ENCODE measurements at regions not wholly inside any gene's neighbourhood (a gene's known extent, or its start where the extent isn't known, plus 50 kb on each side); places are given as distances from the start of the nearest gene placed in this dataset.

DNA sequence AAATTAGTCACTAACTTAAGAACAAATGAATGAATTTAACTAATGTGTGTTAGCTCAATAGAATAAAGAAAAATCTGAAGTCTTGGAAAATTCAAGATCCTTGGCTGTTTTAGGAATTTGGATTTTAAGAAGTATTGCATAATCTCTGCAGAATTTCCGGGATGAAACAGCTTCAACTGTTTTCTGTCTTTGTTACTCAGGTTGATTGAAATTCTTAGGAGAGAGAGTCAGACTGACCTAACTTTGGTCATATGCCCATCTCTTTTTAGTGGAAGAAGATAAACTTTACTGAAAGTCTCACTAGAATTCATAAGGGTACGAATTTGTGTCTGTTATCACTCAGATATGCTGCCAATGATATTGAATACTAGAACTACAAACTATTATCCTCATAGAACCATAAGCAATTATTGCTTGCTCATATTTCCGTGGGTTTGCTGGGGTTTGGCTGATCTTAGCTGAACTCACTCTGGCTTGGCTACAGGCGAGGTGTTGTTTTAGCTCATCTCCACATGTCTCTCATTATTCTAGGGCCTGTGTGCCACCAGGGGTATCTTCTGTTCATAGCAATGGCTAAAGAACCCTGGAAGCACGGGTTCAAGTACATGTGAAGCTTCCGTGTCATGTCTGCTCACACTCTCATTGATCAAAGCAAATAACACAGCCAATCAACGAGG, 257.4 kb upstream of the NOVA1 start:
- DNase-seq, result no peak

DNA sequence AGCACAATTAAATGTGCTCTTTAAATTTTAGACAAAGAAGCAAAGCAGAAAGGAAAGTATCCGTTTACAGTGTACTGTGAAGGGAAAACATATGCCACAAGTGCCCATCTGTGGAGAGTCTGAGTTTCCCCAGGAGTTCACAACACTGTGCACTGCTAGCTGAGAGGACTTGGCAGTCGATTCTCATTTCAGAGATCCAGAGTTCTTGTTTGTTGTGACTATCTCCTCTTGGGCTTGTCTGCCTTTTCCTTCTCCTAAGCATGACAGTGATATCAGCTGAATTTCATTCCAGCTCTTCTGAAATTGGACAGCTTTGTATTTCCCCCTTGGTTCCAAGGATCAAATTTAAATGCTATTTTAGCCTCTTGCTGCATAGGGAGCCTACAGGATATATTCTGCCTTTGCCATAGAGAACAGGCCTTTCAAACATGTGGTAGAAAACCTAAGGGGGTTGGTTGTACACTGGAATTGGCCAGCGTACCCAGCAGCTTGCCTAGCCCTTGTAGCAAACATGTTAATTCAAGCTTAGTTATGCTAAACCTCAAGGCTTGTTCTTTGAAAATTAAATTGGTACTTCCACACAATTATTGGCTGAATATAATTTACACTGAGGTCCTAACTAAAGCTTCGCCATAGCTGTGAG, 259.2 kb upstream of the NOVA1 start:
- no peak for DNase-seq

DNA sequence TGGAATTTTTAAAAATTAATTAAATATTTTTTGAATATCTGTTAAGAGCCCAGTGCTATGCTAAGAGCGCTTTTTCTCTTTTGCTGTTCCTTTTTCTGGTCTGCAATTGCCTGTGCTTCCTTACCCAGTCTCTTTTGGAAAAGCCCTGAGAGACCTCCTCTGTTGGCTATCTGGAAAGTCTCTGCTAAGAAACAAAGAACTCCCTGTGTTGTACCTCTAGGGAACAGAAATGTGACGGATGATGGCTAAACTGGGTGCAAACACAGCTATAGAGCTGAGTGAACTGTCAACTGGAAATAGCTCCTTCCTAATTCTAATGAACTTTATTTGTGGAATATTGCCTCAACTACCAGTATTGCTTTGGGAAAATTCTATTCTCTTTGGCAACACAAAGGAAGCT, 261.6 kb upstream of the NOVA1 start:
- DNase-seq, result no peak

DNA sequence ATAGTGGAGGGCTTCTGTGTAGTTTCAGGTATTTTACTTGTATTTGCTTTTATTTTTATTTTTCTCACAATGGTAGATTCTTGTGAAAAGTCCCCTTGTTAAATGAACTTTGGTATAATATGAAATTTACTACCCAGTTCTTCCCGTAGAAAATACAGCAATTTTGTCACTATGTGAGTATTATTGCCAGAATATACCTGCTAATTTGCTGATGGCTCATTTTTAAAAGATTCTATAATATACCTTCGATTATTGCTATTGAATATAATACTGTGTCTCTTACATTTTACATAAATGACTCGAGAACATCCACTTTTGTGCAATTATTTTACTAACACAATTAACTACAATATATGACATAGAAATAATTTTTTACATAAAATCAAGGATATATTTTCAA, 262.3 kb upstream of the NOVA1 start:
- DNase-seq, result no peak

DNA sequence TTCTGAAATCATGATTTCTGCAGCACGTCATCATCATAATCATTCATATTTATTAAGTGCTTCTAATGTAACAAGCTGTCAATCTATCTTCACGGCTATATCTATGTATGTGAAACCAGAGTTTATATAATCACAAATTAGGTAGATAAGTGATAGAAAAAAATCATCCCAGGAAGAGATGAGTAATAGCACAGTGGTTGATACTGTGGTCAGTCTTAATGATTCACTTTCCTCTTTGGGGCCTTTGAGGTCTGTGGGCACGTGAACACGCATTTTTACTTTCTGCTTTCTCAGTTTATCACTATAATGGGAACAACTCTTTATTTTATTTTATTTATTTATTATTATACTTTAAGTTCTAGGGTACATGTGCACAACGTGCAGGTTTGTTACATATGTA, 265.9 kb upstream of the NOVA1 start:
- DNase-seq, result no peak

DNA sequence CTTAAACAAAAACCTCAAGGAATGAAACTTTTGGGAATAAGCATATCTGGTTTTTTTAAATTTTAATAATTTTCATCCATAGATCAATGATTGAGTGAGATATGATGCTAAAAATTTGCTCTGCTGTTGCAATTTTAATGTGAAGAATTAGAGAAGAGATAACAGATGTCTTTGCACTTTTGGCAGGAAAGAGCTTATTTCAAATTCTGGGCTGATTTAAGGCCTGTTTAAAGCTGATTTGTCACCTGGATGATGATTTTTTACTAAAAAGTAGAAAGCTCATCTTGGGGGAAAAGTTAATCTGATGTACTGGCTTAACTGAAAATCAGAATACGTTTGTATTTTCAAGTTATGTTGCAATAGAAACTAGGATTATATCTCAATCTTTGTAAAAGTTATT, 268.9 kb upstream of the NOVA1 start:
- no peak for DNase-seq

DNA sequence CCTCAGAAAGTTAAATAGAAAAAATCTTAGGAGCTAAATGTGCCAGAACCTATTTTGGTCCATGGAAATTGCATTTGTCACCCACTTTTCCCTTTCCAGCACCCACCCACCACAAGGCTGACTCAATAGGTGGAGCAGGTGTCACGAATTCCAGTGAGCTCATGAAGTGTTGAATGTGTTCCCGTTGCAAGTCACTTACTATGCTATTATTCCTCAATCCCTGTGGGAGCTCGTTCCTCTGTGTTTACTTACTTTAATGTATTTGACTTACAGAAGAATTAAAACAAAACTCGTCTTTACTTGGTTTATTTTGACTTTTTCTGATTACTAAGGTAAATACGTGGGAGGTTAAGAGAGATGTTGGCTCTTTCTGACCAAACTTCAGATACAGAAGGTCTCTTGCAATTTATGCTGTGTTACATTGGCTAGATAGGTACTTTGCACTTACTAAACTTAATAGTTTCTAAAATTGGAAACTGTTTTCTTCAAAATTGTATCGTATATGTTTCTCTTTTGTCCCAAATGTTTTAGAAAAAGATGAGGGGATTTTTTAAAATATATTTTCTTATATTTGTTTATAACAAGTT, 269.4 kb upstream of the NOVA1 start:
- DNase-seq, result no peak

DNA sequence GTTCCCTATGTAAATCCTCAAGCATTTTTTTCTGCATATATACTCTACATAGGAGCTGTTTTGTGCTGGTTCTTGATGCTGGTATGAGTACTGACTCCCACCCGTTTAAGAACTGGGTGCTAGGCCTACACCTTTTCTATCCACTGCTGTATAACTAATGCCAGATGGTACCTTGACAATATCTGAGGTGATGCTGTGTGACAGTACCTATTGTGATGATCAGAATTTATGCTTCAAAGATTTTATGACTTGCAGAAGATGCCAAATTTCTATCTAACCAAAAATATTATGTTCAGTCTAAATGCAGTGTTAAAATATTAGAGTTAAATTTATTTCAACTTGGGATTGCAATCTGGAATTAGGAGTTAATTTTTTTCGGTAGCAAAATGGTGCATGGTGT, 272.3 kb upstream of the NOVA1 start:
- DNase-seq, result no peak

DNA sequence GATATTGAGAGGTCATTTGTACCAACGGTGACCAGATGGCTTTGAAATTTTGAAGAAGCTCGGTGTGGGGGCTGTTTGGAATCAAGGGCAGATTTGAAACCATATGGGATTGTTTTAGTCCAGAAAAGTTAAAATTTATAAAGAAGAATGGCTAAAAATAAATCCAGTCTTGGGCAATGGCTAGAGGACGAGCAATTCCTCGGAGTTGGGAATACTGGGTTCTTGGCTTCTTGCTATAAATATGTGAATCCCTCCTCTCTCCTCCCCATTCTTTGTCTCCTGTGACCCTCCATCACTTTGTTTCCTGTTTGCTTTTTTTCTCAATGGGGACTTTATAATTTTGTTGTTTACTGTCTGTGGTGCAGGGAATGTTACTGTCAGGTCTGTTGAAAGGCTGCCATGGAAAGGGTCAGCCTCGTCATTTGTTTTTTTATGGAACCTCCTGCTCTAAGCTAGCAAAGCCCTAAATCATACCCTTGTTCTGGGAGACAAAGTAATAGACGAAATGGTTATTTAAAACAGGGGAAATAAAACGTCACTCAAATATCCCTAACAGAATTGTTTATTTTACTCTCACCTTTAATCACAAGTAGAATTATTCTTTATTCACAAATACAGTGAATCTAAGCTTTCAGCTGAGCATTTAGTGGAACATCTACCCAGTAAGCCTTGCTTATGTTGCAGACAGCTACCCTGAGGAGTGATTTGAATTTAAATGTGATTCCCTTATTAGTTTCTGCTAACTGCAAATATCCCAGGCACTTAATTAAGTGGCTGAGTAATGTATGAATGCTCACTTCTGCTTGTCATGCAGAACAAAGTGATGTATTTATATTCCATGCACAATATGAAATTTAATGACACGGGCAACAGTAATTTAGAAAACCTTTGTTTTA, 273.1 kb upstream of the NOVA1 start:
- DNase-seq, result no peak

DNA sequence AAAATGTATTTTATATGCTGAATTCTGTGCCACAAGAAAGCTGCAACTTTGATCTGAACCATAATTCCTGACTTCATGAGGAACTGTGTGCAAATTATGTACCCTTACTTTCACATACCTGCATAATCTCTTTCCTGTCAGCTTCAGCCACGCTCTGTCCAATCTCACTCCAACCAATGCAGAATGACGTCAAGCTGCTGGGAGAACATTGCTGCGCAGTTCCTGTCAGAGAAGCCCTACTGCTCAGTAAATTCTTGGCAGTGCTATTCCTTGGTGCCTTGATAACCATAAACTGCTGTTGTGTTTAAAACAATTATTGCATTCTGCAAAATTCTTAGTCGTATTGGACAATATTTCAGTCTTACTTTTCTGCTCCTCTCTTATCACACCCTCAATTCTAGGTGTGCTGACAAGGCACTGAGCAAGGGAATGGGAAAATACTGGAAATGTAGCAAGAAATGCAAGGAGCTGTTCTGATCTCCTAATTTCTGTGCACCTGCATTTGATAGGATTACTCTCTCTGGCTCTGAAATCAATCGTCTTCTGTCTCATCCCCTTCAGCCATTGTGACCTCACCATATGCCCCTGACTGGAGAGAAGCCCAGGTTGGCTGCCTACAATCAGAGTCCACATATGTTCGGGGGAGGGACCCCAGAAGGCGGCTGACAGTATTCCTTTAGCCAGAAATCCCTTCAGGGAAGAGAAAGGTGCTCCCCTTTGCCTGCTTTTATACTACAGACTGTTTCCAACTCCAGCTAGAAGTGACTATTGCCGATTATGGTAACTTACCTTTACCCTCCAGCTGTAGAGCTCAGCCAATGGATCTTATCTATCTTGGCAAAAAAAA, 274.9 kb upstream of the NOVA1 start:
- DNase-seq, result no peak

DNA sequence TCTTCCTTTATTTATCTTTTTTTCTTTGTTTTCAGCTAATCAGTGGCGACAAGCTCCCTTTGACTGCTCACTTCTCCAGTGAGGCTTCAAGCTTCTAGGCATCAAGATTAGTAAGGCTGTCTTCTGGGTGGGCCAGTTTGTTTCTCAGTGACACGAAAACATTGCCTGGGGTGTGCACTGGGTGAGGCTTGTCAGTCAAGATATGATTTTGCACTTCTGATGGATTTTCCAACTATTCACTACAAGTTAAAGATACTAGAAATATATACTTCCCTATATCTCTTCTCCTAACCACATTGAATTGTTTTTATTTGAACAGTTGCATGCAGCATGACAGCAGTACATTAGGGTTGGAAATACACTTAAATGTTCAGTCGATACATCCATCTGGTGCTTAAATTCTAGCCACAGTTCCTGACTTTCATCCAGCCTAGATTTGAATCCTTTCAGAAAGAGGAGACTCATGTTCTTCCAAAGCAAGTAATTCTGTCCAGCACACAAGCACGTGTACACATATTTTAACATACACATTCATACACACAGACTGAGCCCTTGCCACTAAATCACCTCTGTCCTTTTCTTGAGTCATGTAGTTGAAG, 275.6 kb upstream of the NOVA1 start:
- DNase-seq, result no peak

DNA sequence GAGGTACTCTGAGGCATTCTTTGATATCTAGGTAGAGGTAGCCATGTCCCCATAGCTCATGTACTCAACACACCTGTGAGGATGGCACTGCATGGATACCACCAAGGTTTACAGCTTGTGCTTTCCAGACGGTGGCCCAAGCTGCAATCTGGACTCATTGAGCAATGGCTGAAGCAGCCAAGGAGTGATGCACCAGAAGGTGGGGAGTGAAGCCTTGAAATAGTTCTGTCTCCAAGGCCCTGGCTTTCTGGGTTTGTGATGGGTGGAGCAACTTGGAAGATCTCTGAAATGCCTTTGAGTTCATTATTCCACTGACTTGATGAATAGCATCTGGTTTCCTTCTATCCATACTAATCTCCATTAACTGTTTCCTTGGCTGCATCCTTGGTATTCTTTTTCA, 290.0 kb upstream of the NOVA1 start:
- DNase-seq, result no peak

DNA sequence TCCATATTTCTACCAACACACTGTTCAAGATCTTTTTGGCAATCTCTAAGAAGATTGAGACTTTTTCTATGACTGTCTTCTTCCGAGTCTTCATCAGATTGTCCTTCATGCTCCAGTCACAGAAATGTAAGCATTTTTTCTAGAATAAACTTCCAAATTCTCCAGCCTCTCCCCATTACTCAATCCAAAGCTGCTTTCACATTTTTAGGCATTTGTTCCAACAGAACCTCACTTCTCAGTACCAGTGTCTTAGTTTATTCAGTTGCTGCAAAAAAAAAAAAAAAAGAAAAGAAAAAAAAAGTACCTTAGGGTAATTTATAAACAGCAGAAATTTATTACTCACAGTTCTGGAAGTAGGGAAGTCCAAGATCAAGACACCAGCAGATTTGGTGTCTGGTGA, 290.8 kb upstream of the NOVA1 start:
- DNase-seq, result no peak

DNA sequence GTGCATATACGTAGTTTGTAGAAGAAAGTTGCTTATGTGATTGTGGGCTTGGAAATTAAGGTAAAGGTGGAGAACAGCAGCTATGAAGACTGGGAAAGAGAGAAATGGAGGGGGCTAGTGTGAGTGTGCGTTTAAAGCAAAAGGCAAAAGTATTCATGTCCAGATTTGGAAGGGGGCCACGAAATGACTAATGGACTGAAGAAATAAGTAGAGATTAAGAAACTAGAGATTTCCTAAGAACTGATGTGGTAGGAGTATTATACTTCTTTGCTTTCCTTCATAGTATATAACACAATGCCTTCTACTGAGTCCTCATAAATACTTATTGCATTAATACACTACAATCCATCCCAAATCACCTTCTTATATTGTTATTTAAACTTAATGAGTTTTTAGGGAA, 298.6 kb upstream of the NOVA1 start:
- no peak for DNase-seq

DNA sequence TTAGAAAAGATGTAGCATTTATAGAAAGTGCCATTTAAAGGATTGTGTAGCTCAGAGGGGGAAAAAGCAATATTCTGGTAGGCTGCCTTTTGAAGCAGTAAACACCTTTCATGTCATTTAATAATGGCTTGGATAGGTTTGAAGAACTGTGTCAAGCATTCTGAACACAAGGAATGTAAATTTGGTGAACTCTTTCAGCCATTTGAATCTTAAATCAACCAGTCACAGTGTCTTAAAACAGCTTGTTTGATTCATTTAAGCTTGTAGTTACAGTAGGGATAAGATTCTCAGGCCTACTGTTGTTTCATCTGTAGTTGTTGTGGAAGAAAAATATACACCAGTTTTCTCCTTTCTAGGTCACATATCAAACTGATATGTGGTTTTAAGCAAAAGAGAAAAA, 299.4 kb upstream of the NOVA1 start:
- peak; percentile 54 for DNase-seq

DNA sequence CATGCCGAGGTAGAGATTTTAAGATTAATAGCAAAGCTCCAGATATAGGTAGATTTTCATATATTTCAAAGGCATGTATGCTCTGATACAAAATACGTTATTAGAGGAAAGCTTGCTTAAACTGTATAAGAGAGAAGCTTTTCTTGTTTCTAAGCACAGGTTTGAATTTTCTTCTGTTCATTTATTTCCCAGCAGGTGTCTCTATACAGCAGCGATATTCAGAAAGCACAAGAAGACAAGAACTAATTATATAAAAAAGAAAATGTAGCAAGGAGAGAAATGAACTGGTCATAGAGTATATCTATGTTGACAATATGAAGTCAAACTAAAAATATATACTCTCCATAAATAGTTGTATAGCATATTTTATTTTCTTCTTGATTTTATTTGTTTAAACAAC, 307.4 kb upstream of the NOVA1 start:
- no peak for DNase-seq

DNA sequence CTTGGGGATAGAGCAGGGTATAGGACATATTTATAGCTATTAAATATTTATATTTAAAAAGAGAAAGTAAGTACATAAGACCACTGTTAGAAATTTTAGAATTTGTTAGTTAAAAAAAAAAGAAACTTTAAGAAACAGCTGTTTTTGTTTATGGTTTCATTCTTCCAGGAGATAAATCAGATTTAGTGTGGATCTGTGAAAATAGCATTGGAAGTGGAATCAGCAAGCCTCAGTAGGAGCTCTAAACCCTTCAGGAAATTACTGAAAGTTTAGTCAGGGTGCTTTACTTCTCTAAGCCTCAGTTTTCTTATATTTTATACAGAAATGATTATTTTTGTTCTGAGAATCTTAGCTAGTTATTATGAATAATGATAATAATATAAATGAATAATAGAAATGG, 316.0 kb upstream of the NOVA1 start:
- DNase-seq, result no peak

DNA sequence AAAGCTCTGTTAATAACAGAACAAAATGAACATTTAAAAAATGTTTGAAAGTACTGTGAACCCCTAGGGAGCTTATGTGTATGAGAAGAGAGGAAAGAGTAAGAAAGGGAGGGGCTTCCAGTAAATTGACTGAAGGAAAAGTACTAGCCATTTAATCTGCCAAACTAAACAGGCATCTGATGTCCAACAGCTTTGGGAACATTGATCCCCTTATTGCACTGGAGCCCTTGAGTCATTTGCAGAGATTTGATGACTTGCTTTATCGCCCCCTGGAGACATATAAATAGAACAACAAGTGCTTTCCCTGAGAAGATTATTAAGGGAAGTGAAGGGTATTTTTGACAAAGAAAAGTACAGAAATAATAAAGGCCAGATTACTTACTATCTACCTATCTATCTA, 319.3 kb upstream of the NOVA1 start:
- no peak for DNase-seq

DNA sequence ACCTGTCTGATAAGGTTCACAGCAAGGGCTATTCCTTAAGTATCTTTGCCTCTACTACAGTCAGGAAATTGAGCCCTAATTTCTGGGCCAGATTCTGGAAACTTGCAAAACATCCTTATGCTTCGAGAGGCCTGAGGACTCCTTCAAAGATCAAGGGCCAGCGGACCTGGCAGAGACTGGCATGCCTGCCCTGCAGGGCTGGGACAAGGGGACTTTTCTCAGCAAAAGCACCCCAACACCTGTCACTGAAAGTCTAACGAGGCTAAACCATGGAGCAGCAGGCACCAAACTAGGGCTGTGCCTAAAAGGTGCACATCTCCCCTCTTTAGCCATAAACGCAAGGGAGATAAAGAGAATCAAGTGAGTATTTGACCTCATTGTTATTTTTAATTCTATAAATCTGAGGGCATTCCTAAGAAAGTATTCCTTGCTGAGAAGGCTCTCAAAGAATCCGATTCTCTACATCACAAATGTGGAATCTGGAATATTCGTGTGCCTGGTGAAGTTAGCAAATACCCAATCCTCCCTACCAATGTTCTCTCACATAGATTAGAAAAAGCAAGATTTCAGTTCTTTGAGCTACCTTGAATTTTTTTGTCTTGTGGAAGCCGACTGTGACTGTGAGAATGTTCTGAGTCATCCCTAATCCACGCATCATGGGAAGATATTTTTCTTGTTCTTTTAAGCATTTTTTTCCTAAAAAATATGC, 328.2 kb upstream of the NOVA1 start:
- no peak for DNase-seq

DNA sequence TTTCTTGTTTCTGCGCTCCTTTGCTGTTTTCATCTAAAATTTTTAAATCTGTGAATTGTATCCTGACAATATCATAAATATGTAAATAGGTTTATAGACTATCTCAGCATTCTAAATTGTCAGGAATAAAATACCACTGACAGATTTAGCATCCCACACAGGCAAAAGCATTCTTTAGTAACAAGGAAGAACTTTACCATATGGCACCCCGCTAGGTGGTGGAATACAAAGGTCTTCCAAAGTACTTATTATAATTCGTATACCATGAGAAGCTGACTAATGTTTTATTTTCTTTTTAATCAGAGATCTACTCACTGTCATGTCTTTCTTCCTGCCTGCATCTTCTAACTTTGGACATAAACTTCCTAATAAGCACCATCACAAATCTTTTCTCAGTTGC, 328.8 kb upstream of the NOVA1 start:
- no peak for DNase-seq

DNA sequence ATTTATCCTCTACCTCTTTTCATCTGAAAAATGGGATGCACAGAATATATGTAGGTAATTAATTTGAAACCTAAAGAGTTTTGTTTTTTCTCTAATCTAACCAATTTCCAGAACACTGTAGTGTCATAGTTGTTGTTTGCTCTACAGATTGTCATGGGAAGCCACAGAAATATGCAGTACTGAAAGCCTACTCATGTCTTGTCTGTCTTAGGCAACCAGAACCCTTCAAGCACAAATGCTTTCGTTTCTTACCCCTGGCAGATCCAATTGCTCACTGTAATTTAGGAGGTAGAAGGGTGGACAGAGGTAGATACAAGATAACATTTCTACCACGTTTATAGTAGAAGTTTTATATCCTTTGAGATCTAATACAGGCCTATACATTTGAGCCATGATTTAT, 330.2 kb upstream of the NOVA1 start:
- no peak for DNase-seq
